Kidney (tissue), 13 donors: ENCODE measurements at regions not wholly inside any gene's neighbourhood (a gene's known extent, or its start where the extent isn't known, plus 50 kb on each side); places are given as distances from the start of the nearest gene placed in this dataset.
"Not testable (repeated sequence)": the region's sequence is repeated elsewhere in the genome, so short reads cannot be mapped to it uniquely, and the experiment has no call there.

Experiments
- DNase-seq, 5 donors: peaks; one replicate each; pipeline ENCODE4 v3.0.0-alpha.2; 2013 to 2020
- FAIRE-seq: peaks from 2 replicates; lab custom pipeline; 2012; peaks lifted over from hg19 to GRCh38; lab: Jason Lieb, UNC
- H3K27ac ChIP-seq, 2 donors: one replicate each; pipeline ENCODE4 v1.7.0; 2013; ENCODE audit warnings: low read depth in 2 of 2, low read length in 2 of 2, inconsistent platforms in 1 of 2
- H3K27me3 ChIP-seq: one replicate; pipeline ENCODE4 v1.7.1; 2013; ENCODE audit warnings: low read length, inconsistent platforms; ENCODE audit not compliant: control insufficient read depth, insufficient read depth
- H3K36me3 ChIP-seq, 3 donors: one replicate each; pipeline versions ENCODE4 v1.7.0 to v1.7.1; 2013; ENCODE audit warnings: low read length in 3 of 3, control low read depth in 1 of 3, inconsistent platforms in 1 of 3; ENCODE audit not compliant: insufficient read depth in 3 of 3, control insufficient read depth in 2 of 3
- H3K4me1 ChIP-seq, 3 donors: one replicate each; pipeline versions ENCODE4 v1.7.0 to v1.7.1; 2013; ENCODE audit warnings: low read length in 3 of 3, inconsistent platforms in 1 of 3, low read depth in 1 of 3; ENCODE audit not compliant: control insufficient read depth in 2 of 3, insufficient read depth in 2 of 3
- H3K4me3 ChIP-seq, 3 donors: one replicate each; pipeline versions ENCODE4 v1.7.0 to v1.8.1; 2013; ENCODE audit warnings: low read length in 3 of 3, control low read depth in 1 of 3, inconsistent platforms in 1 of 3
- H3K9ac ChIP-seq, 3 donors: one replicate each; pipeline versions ENCODE4 v1.7.0 to v1.7.1; 2013; ENCODE audit warnings: low read length in 3 of 3, control low read depth in 1 of 3, inconsistent platforms in 1 of 3
- H3K9me3 ChIP-seq, 3 donors: one replicate each; pipeline versions ENCODE4 v1.7.0 to v1.7.1; 2013; ENCODE audit warnings: low read length in 3 of 3, control low read depth in 1 of 3, inconsistent platforms in 1 of 3; ENCODE audit not compliant: control insufficient read depth in 2 of 3, insufficient read depth in 1 of 3
- intact Hi-C: fragments of 100-400 bp; cut with DNase I; formaldehyde crosslinking; loops from one replicate; pipeline ENCODE4 v1.11.1; 2022
- TF ChIP-seq, protein P1 (sequence below): IDR thresholded peaks from 3 replicates; pipeline ENCODE4 v1.5.1; 2012; ENCODE audit warnings: mild to moderate bottlenecking, moderate library complexity, borderline replicate concordance; ENCODE audit not compliant: insufficient read depth; ENCODE audit errors: extremely low read depth
- donor health status: control.
- donor health status: control.
- donor health status: control.
- donor health status: control.
- donor health status: control.
- donor health status: DM: yes; HTN: yes; CAD: no.
- donor health status: Normal renal cell carcinoma (clear cell type).

GRCh38 chrY:9155721-9156120 is 181.5 kb upstream of the TSPY4 start:
- FAIRE-seq (no peak), DNase-seq (no peak)
- TF ChIP-seq, protein P1, sequence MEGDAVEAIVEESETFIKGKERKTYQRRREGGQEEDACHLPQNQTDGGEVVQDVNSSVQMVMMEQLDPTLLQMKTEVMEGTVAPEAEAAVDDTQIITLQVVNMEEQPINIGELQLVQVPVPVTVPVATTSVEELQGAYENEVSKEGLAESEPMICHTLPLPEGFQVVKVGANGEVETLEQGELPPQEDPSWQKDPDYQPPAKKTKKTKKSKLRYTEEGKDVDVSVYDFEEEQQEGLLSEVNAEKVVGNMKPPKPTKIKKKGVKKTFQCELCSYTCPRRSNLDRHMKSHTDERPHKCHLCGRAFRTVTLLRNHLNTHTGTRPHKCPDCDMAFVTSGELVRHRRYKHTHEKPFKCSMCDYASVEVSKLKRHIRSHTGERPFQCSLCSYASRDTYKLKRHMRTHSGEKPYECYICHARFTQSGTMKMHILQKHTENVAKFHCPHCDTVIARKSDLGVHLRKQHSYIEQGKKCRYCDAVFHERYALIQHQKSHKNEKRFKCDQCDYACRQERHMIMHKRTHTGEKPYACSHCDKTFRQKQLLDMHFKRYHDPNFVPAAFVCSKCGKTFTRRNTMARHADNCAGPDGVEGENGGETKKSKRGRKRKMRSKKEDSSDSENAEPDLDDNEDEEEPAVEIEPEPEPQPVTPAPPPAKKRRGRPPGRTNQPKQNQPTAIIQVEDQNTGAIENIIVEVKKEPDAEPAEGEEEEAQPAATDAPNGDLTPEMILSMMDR: no peak
- Histone ChIP-seq H3K27ac (no peak overlapping the region), H3K4me1 (no peaks in the 10 kb centered on the region), H3K27me3 (no peaks in the 10 kb centered on the region), H3K36me3 (no peaks in the 10 kb centered on the region), H3K9ac (no peak overlapping the region), H3K4me3 (no peak overlapping the region), H3K9me3 (peaks cover 0 to 2% (median 0%) of the 10 kb centered on the region in 3 donors)
- intact Hi-C loops: no loop called here

GRCh38 chrY:9158616-9159015 is 178.6 kb upstream of the TSPY4 start:
- DNase-seq: no peak
- TF ChIP-seq, protein P1: no peak
- H3K27me3 ChIP-seq: no peaks in the 10 kb centered on the region

DNA sequence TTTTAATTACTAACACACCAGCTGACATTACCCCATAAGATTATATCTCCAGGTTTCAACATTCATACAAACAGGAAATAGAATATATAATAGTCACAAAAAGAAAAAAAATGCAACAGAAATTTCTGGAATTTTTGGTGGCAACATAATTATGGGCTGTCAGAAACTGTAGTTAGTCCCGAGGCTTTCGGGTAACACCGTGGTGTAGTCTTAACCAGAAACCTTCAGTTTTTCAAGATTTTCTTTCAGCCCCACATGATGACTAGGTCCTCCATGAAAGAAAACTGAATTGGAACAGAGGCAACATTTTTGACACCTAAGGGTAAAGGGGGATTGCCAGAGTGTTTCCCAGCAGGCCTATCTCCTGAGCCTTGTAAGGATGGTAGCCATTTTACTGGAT is 176.9 kb upstream of the TSPY4 start:
- not testable (repeated sequence) for DNase-seq

More at GRCh38 chrY:9158616-9159015, 178.6 kb upstream of the TSPY4 start:
- FAIRE-seq: no peak
- no peak overlapping the region for H3K4me3 ChIP-seq
- H3K9me3 ChIP-seq: peaks cover 0 to 2% (median 0%) of the 10 kb centered on the region in 3 donors
- H3K27ac ChIP-seq: no peak overlapping the region
- intact Hi-C loops: no loop called here
- H3K36me3 ChIP-seq: no peaks in the 10 kb centered on the region
- H3K9ac ChIP-seq: no peak overlapping the region
- H3K4me1 ChIP-seq: no peaks in the 10 kb centered on the region

DNA sequence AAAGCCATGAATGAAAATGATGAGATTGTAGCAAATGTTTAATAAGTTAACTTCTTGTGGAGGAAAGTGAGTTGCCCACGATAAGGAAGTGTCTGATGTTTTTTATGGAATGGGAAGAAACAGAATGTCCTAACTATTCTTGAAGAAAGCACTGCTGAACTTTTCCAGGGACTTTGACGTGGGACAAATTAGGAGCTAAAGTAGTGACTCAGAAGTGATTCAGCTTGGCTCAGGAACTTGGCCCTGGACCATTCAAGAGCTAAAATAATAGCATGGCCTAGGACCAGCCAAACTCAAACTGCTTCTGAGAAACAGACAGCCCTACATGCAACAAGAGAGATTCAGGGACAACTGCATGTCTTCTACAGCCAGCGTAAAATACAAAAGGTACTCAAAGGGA is 176.3 kb upstream of the TSPY4 start:
- H3K27ac ChIP-seq, H3K9ac ChIP-seq, H3K4me3 ChIP-seq, H3K27me3 ChIP-seq, H3K36me3 ChIP-seq, intact Hi-C loops, H3K4me1 ChIP-seq, DNase-seq, H3K9me3 ChIP-seq, FAIRE-seq: not testable (repeated sequence)

More for the DNA sequence above, 176.9 kb upstream of the TSPY4 start:
- H3K36me3 ChIP-seq, H3K4me3 ChIP-seq, H3K9ac ChIP-seq, FAIRE-seq, intact Hi-C loops, H3K9me3 ChIP-seq, H3K27me3 ChIP-seq, H3K4me1 ChIP-seq, H3K27ac ChIP-seq: not testable (repeated sequence)

DNA sequence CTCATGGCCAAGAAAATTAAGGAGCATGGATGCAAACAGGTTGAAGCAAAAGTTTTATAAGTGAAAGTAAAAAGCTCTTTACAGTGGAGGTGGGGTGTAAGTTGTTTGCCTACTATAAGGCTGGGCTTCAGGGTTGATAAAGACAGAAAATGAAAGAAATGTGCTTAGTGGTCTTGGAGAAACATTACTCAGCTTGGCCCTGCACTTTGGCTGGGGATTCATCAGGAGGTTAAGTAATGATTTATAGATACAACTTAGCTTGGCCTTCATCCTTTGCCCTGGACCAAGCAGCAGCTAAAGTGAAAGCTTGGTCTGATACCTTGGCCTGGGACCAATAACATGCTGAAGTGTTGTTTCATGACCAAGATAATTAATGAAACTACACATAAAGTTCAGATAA is 175.3 kb upstream of the TSPY4 start:
- H3K36me3 ChIP-seq, intact Hi-C loops, H3K4me3 ChIP-seq, H3K9me3 ChIP-seq, H3K4me1 ChIP-seq, DNase-seq, FAIRE-seq, H3K27me3 ChIP-seq, H3K9ac ChIP-seq: not testable (repeated sequence)
- peak overlapping the region in 1 of 2 donors; percentile 11 for H3K27ac ChIP-seq

DNA sequence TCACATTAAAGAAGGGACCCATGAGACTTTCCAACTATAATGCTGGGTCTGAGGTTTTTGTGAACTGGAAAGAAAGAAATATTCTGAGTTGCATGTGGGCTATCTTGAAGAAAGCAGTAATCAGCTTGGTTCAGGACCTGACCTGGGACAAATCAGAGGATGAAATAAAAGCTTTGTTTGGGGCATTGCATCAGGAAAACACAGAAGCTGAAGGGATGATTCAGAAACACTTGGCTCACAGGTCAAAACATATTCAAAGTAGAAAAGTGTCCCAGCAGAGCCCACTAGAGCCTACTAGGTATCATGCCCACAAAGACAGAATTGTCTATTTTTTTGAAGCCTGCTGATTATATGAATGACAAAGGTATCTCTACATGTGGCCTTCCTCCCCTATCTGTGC is 174.8 kb upstream of the TSPY4 start:
- H3K9me3 ChIP-seq, H3K4me3 ChIP-seq, FAIRE-seq, intact Hi-C loops, H3K4me1 ChIP-seq, DNase-seq, H3K9ac ChIP-seq, H3K27ac ChIP-seq, H3K27me3 ChIP-seq, H3K36me3 ChIP-seq: not testable (repeated sequence)

GRCh38 chrY:9177641-9178040 is 159.6 kb upstream of the TSPY4 start:
- H3K36me3 ChIP-seq, DNase-seq, H3K27ac ChIP-seq, intact Hi-C loops, H3K4me1 ChIP-seq, H3K4me3 ChIP-seq, H3K9ac ChIP-seq, H3K9me3 ChIP-seq, H3K27me3 ChIP-seq, FAIRE-seq: not testable (repeated sequence)
